GM18502 (cell line): ENCODE measurements at regions not wholly inside any gene's neighbourhood (a gene's known extent, or its start where the extent isn't known, plus 50 kb on each side); places are given as distances from the start of the nearest gene placed in this dataset.
A peak's percentile ranks its signal among the peaks of the same experiment; 100 is the strongest.
"Not testable (repeated sequence)": the region's sequence is repeated elsewhere in the genome, so short reads cannot be mapped to it uniquely, and the experiment has no call there.

Experiments
- ATAC-seq: cut with Tn5 transposase; IDR thresholded peaks from one replicate; pipeline ENCODE4 v1.9.1; 2021; ENCODE audit warnings: mild to moderate bottlenecking; ENCODE audit not compliant: unreplicated experiment, poor library complexity

- peak; percentile 26 for ATAC-seq
These were observed 1552.9 kb upstream of the SLC39A10 start for GRCh38 chr2:194103941-194104659.

GRCh38 chr2:194102546-194102945 is 1554.5 kb upstream of the SLC39A10 start:
- no peak for ATAC-seq

DNA sequence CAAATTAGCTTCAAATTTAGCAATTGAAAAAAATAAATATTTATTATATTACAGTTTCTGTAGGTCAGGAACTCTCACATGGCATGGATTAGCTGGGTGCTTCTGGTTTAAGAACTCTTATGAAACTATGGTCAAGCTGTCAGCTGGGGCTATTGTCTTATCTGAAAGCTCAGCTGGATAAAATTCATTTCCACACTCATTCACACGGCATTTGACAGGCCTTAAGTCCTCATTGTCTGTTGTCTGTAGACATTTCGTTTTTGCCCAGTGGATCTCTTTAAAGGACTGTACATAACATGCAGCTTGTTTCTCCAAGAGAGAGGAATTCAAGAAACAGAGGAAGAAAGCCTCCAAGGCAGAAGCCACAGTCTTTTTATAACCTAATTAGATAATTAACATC is 1556.8 kb upstream of the SLC39A10 start:
- ATAC-seq: no peak

- ATAC-seq: no peak
These were observed 1560.6 kb upstream of the SLC39A10 start for GRCh38 chr2:194096402-194096801.

GRCh38 chr2:194095359-194095758 is 1561.7 kb upstream of the SLC39A10 start:
- ATAC-seq: no peak

DNA sequence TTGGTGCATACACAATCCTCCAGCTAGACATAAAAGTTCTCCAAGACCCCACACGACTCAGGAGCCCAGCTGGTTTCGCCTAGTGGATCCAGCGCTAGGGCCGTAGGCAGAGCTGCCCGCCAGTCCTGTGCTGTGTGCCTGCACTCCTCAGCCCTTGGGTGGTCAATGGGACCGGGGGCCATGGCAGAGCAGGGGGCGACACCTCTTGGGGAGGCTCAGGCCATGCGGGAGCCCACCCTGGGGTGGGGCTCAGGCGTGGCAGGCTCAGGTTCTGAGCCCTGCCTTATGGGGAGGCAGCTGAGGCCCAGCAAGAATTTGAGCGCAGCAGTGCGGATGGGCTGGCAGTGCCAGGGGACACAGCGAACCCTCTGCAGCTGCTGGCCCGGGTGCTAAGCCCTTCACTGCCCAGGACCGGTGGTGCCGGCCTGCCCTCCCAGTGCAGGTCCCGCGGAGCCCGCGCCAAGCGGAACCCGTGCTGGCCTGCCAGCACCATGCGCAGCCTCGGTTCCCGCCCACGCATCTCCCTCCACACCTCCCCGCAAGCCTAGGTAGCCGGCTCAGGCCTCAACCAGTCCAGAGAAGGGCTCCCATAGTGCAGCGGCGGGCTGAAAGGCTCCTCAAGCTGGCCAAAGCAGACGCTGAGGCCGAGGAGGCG is 1566.6 kb upstream of the SLC39A10 start:
- no peak for ATAC-seq

- ATAC-seq: no peak
These were observed 1569.7 kb upstream of the SLC39A10 start for GRCh38 chr2:194087089-194087958.

- ATAC-seq: no peak
These were observed 1570.9 kb upstream of the SLC39A10 start for GRCh38 chr2:194086129-194086528.

- no peak for ATAC-seq
These were observed 1577.0 kb upstream of the SLC39A10 start for GRCh38 chr2:194079989-194080388.

GRCh38 chr2:194077366-194077765 is 1579.7 kb upstream of the SLC39A10 start:
- ATAC-seq: no peak

DNA sequence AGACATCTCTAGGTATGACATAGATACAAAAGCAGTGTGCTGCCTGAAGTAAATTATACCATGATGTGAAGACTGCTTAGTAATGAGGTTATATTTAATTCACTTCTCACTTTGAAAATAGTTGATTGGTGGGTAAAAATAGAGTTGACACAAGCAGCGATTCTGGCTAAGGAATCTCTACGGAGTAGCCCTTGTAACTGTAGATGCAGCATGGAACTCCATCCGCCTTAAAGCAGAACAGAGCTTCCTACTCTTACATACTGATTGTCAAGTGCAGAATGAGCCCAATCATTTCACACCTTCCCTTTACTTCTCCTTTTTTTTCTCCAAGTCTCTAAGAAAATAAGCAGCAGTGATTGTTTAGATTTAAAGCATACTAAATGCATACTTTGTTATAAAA is 1594.6 kb upstream of the SLC39A10 start:
- no peak for ATAC-seq

DNA sequence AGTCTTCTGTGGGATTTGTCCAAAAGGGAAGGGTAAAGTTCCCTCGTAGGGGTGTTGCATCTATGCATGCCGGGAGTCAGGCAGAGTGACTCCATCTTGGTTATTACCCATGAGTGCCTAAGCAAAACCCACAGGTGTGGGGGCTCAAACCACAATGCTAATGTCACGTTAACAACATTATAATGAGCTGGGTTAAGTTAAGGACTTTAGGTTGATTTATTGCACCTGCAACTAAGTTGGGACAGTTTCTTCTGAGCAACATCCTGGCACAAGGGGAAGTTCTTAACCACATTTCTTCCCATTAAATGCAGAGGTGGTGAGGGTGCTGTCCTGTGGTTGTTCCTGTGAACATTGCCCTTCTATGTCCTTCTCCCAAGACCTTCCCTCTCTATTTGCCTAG is 1596.8 kb upstream of the SLC39A10 start:
- ATAC-seq: no peak

GRCh38 chr2:194054313-194054712 is 1602.7 kb upstream of the SLC39A10 start:
- no peak for ATAC-seq

- ATAC-seq: no peak
These were observed 1612.7 kb upstream of the SLC39A10 start for GRCh38 chr2:194044321-194044720.

DNA sequence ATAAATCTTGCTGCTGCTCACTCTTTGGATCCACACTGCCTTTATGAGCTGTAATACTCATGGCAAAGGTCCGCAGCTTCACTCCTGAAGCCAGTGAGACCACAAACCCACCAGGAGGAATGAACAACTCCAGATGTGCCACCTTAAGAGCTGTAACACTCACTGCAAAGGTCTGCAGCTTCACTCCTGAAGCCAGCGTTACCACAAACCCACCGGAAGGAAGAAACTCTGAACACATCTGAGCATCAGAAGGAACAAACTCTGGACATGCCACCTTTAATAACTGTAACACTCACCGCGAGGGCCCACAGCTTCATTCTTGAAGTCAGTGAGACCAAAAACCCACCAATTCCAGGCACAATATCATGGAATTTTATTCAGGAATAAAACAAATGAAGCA is 1635.9 kb upstream of the SLC39A10 start:
- not testable (repeated sequence) for ATAC-seq

DNA sequence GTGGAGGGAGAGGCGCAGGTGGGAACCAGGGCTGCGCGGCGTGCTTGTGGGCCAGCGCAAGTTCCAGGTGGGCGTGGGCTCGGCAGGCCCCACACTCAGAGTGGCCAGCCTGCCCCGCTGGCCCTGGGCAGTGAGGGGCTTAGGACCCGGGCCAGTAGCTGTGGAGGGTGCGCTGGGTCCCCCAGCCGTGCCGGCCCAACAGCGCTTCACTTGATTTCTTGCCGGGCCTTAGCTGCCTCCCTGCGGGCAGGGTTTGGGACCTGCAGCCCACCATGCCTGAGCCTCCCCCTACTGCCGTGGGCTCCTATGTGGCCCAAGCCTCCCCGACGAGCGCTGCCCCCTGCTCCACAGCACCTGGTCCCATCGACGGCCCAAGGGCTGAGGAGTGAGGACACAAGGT is 1636.9 kb upstream of the SLC39A10 start:
- no peak for ATAC-seq

DNA sequence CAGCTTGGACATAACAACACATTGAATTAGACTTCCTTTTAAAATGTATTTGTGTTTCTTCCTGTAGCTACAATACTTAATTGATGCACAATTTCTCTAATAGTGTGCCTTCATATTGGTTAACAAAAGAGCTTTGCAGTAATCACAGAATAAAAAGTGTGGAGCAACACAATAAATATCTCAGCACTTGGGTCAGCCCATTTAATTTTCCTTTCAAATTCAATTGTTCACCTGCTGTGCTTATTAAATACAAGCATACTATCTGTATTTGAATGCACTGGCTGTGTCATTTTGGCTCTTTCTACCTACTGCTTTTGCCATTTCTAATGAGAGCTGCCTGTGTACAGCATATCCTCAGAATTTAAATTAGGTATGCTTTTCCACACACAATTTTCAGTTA is 1641.3 kb upstream of the SLC39A10 start:
- no peak for ATAC-seq

DNA sequence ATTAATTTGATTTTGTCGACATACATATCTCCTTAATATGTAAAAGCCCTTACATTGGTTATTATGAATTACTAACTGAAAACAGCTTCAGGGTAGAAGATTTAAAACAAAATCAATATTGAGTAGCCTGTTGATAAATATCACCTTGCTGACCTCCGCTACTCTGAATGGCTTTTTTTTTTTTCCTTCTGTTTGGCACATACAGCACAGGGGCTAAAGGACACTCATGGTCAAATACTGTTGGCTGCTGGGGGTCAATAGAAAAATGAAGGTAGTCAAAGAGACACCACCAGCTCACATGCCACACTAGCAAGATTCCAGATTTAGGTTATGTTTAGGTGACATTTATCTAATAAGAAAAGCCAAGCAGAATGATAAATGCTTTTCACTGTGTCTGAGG is 1642.4 kb upstream of the SLC39A10 start:
- ATAC-seq: no peak

- no peak for ATAC-seq
These were observed 1652.3 kb upstream of the SLC39A10 start for GRCh38 chr2:194004590-194005206.

DNA sequence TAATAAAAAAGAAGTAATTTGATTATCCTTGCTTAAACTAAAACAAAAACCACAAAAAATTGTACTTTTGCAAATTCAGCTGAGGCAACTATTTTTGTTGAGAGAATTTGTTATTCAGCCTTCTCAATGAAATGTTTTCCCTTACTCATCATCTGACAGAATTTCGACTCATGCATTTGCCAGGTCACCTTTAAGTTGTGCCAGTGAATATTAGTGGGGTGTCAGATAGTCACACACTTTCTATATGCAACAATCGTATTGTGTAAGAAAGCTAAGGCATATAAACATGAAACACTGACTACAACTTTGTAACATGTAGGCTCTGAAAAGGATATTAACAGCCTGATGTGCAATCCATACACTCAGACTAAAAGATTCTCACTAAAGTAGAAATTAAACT is 1653.1 kb upstream of the SLC39A10 start:
- ATAC-seq: no peak
